22Rv1 (cell line): ENCODE measurements at regions not wholly inside any gene's neighbourhood (a gene's known extent, or its start where the extent isn't known, plus 50 kb on each side); places are given as distances from the start of the nearest gene placed in this dataset.

Source experiments
- H3K27ac ChIP-seq: fragments of 450-650 bp; 2 replicates; pipeline ENCODE4 v1.5.1; 2017
- ZFX ChIP-seq: fragments of 450-650 bp; IDR thresholded peaks from 2 replicates; pipeline ENCODE4 v1.6.1; 2017; ENCODE audit warnings: antibody characterized with exemption, borderline replicate concordance
- TF ChIP-seq, protein P1 (sequence below): fragments of 450-650 bp; IDR thresholded peaks from 2 replicates; pipeline ENCODE4 v1.5.1; 2017; ENCODE audit warnings: mild to moderate bottlenecking

DNA sequence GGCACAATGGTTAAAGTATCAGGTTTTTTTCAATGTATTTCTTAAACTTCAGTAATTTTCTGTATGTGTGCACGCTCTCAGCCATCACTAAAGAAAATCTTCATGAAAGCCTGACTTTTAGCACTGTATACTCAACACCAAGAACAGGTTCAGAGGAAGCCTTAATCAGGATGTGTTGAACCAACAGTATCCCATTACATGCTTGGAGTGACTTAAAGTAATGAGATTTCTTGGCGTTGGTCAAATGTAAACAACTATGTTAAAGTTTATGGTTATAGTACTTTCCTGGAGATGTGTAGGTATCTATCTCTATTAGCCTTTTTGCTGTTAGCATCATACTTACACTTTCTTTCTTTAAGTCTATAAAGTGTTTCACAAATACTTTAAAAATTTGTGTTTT is 335.0 kb downstream of the CCER1 start:
- no peak overlapping the region for H3K27ac ChIP-seq
- TF ChIP-seq, protein P1, sequence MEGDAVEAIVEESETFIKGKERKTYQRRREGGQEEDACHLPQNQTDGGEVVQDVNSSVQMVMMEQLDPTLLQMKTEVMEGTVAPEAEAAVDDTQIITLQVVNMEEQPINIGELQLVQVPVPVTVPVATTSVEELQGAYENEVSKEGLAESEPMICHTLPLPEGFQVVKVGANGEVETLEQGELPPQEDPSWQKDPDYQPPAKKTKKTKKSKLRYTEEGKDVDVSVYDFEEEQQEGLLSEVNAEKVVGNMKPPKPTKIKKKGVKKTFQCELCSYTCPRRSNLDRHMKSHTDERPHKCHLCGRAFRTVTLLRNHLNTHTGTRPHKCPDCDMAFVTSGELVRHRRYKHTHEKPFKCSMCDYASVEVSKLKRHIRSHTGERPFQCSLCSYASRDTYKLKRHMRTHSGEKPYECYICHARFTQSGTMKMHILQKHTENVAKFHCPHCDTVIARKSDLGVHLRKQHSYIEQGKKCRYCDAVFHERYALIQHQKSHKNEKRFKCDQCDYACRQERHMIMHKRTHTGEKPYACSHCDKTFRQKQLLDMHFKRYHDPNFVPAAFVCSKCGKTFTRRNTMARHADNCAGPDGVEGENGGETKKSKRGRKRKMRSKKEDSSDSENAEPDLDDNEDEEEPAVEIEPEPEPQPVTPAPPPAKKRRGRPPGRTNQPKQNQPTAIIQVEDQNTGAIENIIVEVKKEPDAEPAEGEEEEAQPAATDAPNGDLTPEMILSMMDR, result no peak
- no peak for TF ChIP-seq ZFX

DNA sequence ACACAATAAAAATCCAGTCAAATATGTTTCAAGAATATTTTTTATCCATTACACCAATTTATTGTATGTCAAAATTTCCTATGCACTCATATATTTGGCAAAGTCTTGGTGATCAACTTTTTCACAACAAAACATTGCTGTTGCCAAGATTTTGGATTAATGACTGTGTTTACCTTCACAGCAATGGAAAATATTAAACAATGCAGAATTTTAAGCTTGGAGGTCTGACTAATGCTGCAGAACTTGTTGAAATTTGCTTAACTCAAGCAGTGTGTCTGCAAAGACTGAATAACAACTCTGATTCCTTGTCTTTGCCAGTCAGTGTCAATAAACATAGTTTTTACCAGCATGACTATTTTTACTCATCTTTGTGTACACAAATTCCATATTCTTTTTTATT is 336.4 kb downstream of the CCER1 start:
- TF ChIP-seq ZFX, result no peak
- TF ChIP-seq, protein P1, result no peak
- H3K27ac ChIP-seq, result no peak overlapping the region

- TF ChIP-seq, protein P1, result no peak
- TF ChIP-seq ZFX, result no peak
- no peak overlapping the region for H3K27ac ChIP-seq
These were observed 343.1 kb downstream of the CCER1 start for GRCh38 chr12:90611891-90612290.

DNA sequence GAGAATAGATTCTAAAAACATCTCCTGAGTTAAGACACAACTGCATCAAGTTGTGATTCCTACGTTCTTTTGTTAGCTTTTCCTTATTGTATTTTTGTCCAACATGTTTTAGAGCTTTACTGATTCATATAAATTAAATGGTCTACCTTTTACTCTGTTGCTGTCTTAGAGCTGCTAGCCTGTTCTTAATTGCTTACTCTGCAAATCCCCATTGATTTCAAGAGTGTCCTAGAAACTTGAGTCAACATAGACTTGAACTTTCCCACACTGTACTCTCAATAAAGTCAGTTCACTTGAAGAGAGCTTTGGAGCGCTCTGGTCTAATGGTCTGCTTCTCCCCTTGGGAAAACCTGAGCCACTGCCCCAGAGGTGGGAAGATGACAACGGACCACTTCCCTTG is 343.9 kb downstream of the CCER1 start:
- H3K27ac ChIP-seq, result no peak overlapping the region

GRCh38 chr12:90593596-90594295 is 361.2 kb downstream of the CCER1 start:
- TF ChIP-seq, protein P1, result no peak
- no peak overlapping the region for H3K27ac ChIP-seq

More for the DNA sequence above, 343.9 kb downstream of the CCER1 start:
- TF ChIP-seq, protein P1, result no peak
- no peak for TF ChIP-seq ZFX

DNA sequence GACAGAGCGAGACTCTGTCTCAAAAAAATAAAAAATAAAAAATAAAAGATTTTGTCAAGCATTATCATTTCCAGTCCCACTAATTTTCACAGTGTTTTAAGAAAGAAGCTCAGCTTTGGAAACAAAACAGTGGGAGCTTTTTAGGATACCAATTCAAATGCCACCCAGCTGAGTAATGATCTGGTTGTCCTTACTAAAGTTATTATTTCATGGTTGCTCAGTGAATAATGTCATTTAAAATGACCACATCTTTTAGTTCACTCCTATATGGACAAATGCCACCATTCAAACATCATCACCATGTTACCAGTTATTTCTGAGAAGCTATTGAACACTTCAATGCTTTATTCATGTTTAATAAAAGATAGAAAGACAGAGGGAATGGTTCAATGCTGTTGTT is 365.0 kb downstream of the CCER1 start:
- TF ChIP-seq, protein P1, result no peak
- no peak for TF ChIP-seq ZFX
- no peak overlapping the region for H3K27ac ChIP-seq

- TF ChIP-seq ZFX, result no peak
- TF ChIP-seq, protein P1, result no peak
- H3K27ac ChIP-seq, result no peak overlapping the region
These were observed 369.2 kb downstream of the CCER1 start for GRCh38 chr12:90585640-90586304.
